ENCODE measurements at regions not wholly inside any gene's neighbourhood (a gene's known extent, or its start where the extent isn't known, plus 50 kb on each side); places are given as distances from the start of the nearest gene placed in this dataset.

GRCh38 chr10:55353414-55353813, 552.4 kb upstream of the PCDH15 start:
- ATAC-seq (ENCODE audit: low FRiP score) = no peak
- no peak for DNase-seq (ENCODE audit: low spot score)
- TF ChIP-seq CTCF (IDR thresholded peaks at IDR 0.05) = no peak

- TF ChIP-seq CTCF (IDR thresholded peaks at IDR 0.05) = no peak
- DNase-seq (ENCODE audit: low spot score) (no peak), ATAC-seq (ENCODE audit: low FRiP score) (no peak)
Measured at GRCh38 chr10:55351431-55351830, 550.4 kb upstream of the PCDH15 start.

GRCh38 chr10:55348534-55348933, 547.5 kb upstream of the PCDH15 start:
- ATAC-seq (ENCODE audit: low FRiP score) = no peak
- no peak for TF ChIP-seq CTCF (IDR thresholded peaks at IDR 0.05)

GRCh38 chr10:55330486-55330885, 529.5 kb upstream of the PCDH15 start:
- ATAC-seq (ENCODE audit: low FRiP score) = no peak
- DNase-seq (ENCODE audit: low spot score) = no peak
- no peak for TF ChIP-seq CTCF (IDR thresholded peaks at IDR 0.05)

More at GRCh38 chr10:55348534-55348933, 547.5 kb upstream of the PCDH15 start:
- no peak for DNase-seq (ENCODE audit: low spot score)

GRCh38 chr10:55329796-55330195, 528.8 kb upstream of the PCDH15 start:
- DNase-seq (ENCODE audit: low spot score) = no peak
- no peak for TF ChIP-seq CTCF (IDR thresholded peaks at IDR 0.05)
- no peak for ATAC-seq (ENCODE audit: low FRiP score)

GRCh38 chr10:55320187-55320700, 519.2 kb upstream of the PCDH15 start:
- no peak for TF ChIP-seq CTCF (IDR thresholded peaks at IDR 0.05)
- ATAC-seq (ENCODE audit: low FRiP score) (no peak), DNase-seq (ENCODE audit: low spot score) (no peak)

GRCh38 chr10:55311848-55312635, 511.0 kb upstream of the PCDH15 start:
- DNase-seq (ENCODE audit: low spot score) (no peak), ATAC-seq (ENCODE audit: low FRiP score) (no peak)
- no peak for TF ChIP-seq CTCF (IDR thresholded peaks at IDR 0.05)

Measured in omental fat pad (tissue), 3 donors.